ENCODE measurements at regions not wholly inside any gene's neighbourhood (a gene's known extent, or its start where the extent isn't known, plus 50 kb on each side); places are given as distances from the start of the nearest gene placed in this dataset.

DNA sequence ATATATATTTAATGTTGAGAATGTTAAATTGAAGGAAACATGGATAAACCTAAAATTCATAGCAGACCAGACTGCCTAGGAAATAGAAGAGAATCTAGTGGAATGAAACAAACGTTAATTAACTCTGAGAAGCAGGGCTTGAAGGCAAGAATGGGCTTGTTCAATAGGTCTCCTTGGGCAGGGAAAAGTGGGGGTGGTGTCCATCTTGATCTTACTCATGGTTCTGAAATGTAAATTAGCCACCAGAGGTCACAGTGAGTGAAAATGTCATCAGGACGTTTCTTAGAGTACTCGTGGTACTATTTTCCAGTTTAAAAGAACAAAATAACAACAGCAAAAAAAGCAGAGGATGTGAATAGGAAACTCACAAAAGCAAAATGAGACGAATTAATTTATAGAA lies 66.8 kb upstream of the BTBD3 start:
- whole genome bisulfite sequencing = 31% methylated on average over 4 of the region's 4 CpGs
- no peak overlapping the region for H3K4me3 ChIP-seq (ENCODE audit: low read length)
- no peaks in the 10 kb centered on the region for H3K4me1 ChIP-seq (ENCODE audit: control insufficient read depth, insufficient read depth, low read length)
- intact Hi-C loops (cut with DNase I) = no loop called here
- no peak overlapping the region for H3K27ac ChIP-seq (ENCODE audit: low read length)
- no peak for DNase-seq
- no peaks in the 10 kb centered on the region for H3K27me3 ChIP-seq (ENCODE audit: control insufficient read depth, insufficient read depth)
- no peaks in the 10 kb centered on the region for H3K9me3 ChIP-seq (ENCODE audit: control insufficient read depth, low read length)
- ATAC-seq = no peak

DNA sequence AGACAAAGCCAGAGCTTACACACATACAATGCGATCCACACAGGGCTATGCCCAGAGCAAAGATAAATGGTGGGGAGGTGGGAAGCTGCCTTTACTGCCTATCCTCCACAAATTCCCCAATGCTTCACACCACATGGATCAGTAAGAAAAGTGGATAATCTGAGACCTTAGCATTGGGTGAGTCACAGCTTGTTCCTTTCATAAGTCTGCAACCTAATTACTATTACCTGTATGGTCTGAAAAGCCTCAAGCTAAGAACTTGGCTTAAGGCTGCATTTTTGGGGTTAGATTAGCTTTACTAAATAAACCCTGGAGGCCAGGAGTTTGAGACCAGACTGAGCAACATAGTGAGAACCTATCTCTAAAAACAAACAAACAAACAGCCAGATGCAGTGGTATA lies 66.0 kb upstream of the BTBD3 start:
- Histone ChIP-seq H3K27ac (ENCODE audit: low read length) (no peak overlapping the region), H3K9me3 (ENCODE audit: control insufficient read depth, low read length) (no peaks in the 10 kb centered on the region), H3K27me3 (ENCODE audit: control insufficient read depth, insufficient read depth) (no peaks in the 10 kb centered on the region), H3K4me1 (ENCODE audit: control insufficient read depth, insufficient read depth, low read length) (no peaks in the 10 kb centered on the region), H3K4me3 (ENCODE audit: low read length) (no peak overlapping the region)
- intact Hi-C loops (cut with DNase I) = no loop called here
- ATAC-seq = no peak
- 95% methylated on average over 1 of the region's 1 CpG for WGBS
- DNase-seq = no peak

DNA sequence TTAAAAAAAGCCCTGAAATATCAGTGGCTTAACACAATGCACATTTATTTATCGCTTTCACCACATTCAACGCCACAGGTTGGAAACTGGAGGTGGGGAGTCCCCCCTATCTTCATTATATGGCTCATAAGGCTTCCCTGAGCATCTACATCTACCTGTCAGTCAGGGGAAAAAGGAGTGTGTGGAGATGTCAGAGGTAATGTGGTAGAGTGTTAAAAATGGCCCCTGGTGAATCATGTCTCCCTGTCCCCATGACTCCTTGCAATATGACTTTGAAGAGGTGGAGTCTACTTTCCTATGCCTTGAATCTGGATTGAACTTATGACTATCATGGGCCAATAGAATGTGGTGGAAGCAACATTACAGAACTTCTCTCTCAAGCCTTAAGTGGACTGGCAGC lies 65.5 kb upstream of the BTBD3 start:
- intact Hi-C loops (cut with DNase I) = no loop called here
- Histone ChIP-seq H3K27ac (ENCODE audit: low read length) (no peak overlapping the region), H3K27me3 (ENCODE audit: control insufficient read depth, insufficient read depth) (no peaks in the 10 kb centered on the region), H3K4me1 (ENCODE audit: control insufficient read depth, insufficient read depth, low read length) (no peaks in the 10 kb centered on the region), H3K4me3 (ENCODE audit: low read length) (no peak overlapping the region), H3K9me3 (ENCODE audit: control insufficient read depth, low read length) (no peaks in the 10 kb centered on the region)
- DNase-seq = no peak
- WGBS = 97% methylated on average over 2 of the region's 2 CpGs
- ATAC-seq = no peak

- DNase-seq (no peak), ATAC-seq (no peak)
- WGBS = 83% methylated on average over 1 of the region's 1 CpG
- H3K27ac ChIP-seq (ENCODE audit: low read length) = no peak overlapping the region
- no peaks in the 10 kb centered on the region for H3K27me3 ChIP-seq (ENCODE audit: control insufficient read depth, insufficient read depth)
- no peaks in the 10 kb centered on the region for H3K4me1 ChIP-seq (ENCODE audit: control insufficient read depth, insufficient read depth, low read length)
- no peaks in the 10 kb centered on the region for H3K9me3 ChIP-seq (ENCODE audit: control insufficient read depth, low read length)
- H3K4me3 ChIP-seq (ENCODE audit: low read length) = no peak overlapping the region
- intact Hi-C loops (cut with DNase I) = no loop called here
Observed at GRCh38 chr20:11852811-11853210, 64.9 kb upstream of the BTBD3 start.

- Histone ChIP-seq H3K9me3 (ENCODE audit: control insufficient read depth, low read length) (no peaks in the 10 kb centered on the region), H3K27ac (ENCODE audit: low read length) (no peak overlapping the region), H3K4me3 (ENCODE audit: low read length) (no peak overlapping the region), H3K4me1 (ENCODE audit: control insufficient read depth, insufficient read depth, low read length) (no peaks in the 10 kb centered on the region), H3K27me3 (ENCODE audit: control insufficient read depth, insufficient read depth) (no peaks in the 10 kb centered on the region)
- no peak for ATAC-seq
- intact Hi-C loops (cut with DNase I) = no loop called here
- DNase-seq = no peak
Observed at GRCh38 chr20:11853359-11853758, 64.3 kb upstream of the BTBD3 start.

DNA sequence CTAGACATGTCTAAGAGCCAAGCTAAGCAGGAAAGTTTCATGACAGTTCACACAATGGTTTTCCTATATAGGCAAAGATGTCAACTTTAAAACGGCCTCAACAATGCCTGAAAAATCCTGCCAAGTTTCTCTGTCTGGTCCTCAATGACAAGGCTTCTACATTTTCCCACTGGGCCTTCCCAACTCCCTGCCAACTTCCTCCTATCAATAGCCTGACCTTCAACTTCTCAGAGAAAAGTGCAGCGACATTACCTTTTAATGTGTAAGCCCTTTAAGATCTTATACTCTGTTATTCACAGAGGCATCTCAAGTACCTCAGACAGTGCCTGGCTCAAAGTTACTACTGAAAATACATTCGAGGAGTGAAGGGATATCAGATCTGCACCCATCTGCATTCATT lies 56.2 kb upstream of the BTBD3 start:
- intact Hi-C loops (cut with DNase I) = no loop called here
- 29% methylated on average over 3 of the region's 3 CpGs for WGBS
- Histone ChIP-seq H3K9me3 (ENCODE audit: control insufficient read depth, low read length) (no peaks in the 10 kb centered on the region), H3K27me3 (ENCODE audit: control insufficient read depth, insufficient read depth) (no peaks in the 10 kb centered on the region), H3K4me1 (ENCODE audit: control insufficient read depth, insufficient read depth, low read length) (no peaks in the 10 kb centered on the region), H3K4me3 (ENCODE audit: low read length) (no peak overlapping the region), H3K27ac (ENCODE audit: low read length) (no peak overlapping the region)
- no peak for DNase-seq
- ATAC-seq = no peak

- H3K27me3 ChIP-seq (ENCODE audit: control insufficient read depth, insufficient read depth) = no peaks in the 10 kb centered on the region
- DNase-seq (no peak), ATAC-seq (no peak)
- H3K27ac ChIP-seq (ENCODE audit: low read length) = no peak overlapping the region
- intact Hi-C loops (cut with DNase I) = no loop called here
- H3K9me3 ChIP-seq (ENCODE audit: control insufficient read depth, low read length) = no peaks in the 10 kb centered on the region
- H3K4me3 ChIP-seq (ENCODE audit: low read length) = no peak overlapping the region
- no peaks in the 10 kb centered on the region for H3K4me1 ChIP-seq (ENCODE audit: control insufficient read depth, insufficient read depth, low read length)
- WGBS = 73% methylated on average over 6 of the region's 6 CpGs
Observed at GRCh38 chr20:11867291-11867919, 50.3 kb upstream of the BTBD3 start.

Data from right cardiac atrium (tissue), 5 donors.